Astrocyte (in vitro differentiated cells and primary cell): ENCODE measurements at regions not wholly inside any gene's neighbourhood (a gene's known extent, or its start where the extent isn't known, plus 50 kb on each side); places are given as distances from the start of the nearest gene placed in this dataset.

Experiments
- DNase-seq: peaks from one replicate; pipeline ENCODE4 v3.0.0-alpha.2; 2010; ENCODE audit warnings: low read depth
- FAIRE-seq: peaks from 2 replicates; lab custom pipeline; 2011; peaks lifted over from hg19 to GRCh38; lab: Jason Lieb, UNC
- H2AFZ ChIP-seq: 2 replicates; pipeline ENCODE4 v1.6.0; 2012; ENCODE audit warnings: low read depth, low read length, inconsistent platforms
- H3K27ac ChIP-seq: 2 replicates; pipeline ENCODE4 v1.5.1; 2011; ENCODE audit warnings: low read depth, low read length, inconsistent platforms
- H3K27me3 ChIP-seq: 2 replicates; pipeline ENCODE4 v1.6.0; 2011; ENCODE audit warnings: low read length, inconsistent platforms; ENCODE audit not compliant: insufficient read depth
- H3K36me3 ChIP-seq: 2 replicates; pipeline ENCODE4 v1.5.1; 2011; ENCODE audit warnings: low read length, inconsistent platforms; ENCODE audit not compliant: insufficient read depth
- H3K4me1 ChIP-seq: 2 replicates; pipeline ENCODE4 v1.5.1; 2011; ENCODE audit warnings: low read length, inconsistent platforms; ENCODE audit not compliant: insufficient read depth
- H3K4me2 ChIP-seq: 2 replicates; pipeline ENCODE4 v1.6.0; 2012; ENCODE audit warnings: low read length, inconsistent platforms
- H3K4me3 ChIP-seq: 2 replicates; pipeline ENCODE4 v1.5.1; 2011; ENCODE audit warnings: low read depth, mild to moderate bottlenecking, low read length, inconsistent platforms; ENCODE audit not compliant: insufficient read depth
- H3K79me2 ChIP-seq: 2 replicates; pipeline ENCODE4 v1.6.0; 2012; ENCODE audit warnings: mild to moderate bottlenecking, low read length, inconsistent platforms; ENCODE audit not compliant: insufficient read depth
- H3K9ac ChIP-seq: 2 replicates; pipeline ENCODE4 v1.6.0; 2012; ENCODE audit warnings: mild to moderate bottlenecking, low read length, inconsistent platforms
- H3K9me3 ChIP-seq: 2 replicates; pipeline ENCODE4 v1.5.1; 2012; ENCODE audit warnings: low read depth, mild to moderate bottlenecking, low read length, inconsistent platforms; ENCODE audit not compliant: insufficient read depth
- H4K20me1 ChIP-seq: 2 replicates; pipeline ENCODE4 v1.6.0; 2012; ENCODE audit warnings: low read length, inconsistent platforms; ENCODE audit not compliant: insufficient read depth
- H3K27ac Mint-ChIP-seq: one replicate; pipeline ENCODE4 v1.8.0; 2021; ENCODE audit warnings: mild to moderate bottlenecking, mixed read lengths; ENCODE audit not compliant: unreplicated experiment
- H3K27me3 Mint-ChIP-seq: one replicate; pipeline ENCODE4 v1.8.0; 2021; ENCODE audit warnings: low read depth, mixed read lengths; ENCODE audit not compliant: unreplicated experiment
- H3K36me3 Mint-ChIP-seq: one replicate; pipeline ENCODE4 v1.8.0; 2021; ENCODE audit warnings: low read depth, mixed read lengths; ENCODE audit not compliant: unreplicated experiment
- H3K4me1 Mint-ChIP-seq: one replicate; pipeline ENCODE4 v1.8.0; 2021; ENCODE audit warnings: low read depth, mixed read lengths; ENCODE audit not compliant: unreplicated experiment
- H3K4me3 Mint-ChIP-seq: one replicate; pipeline ENCODE4 v1.8.0; 2021; ENCODE audit warnings: mild to moderate bottlenecking, moderate library complexity, mixed read lengths; ENCODE audit not compliant: unreplicated experiment
- H3K9me3 Mint-ChIP-seq: one replicate; pipeline ENCODE4 v1.8.0; 2021; ENCODE audit warnings: mild to moderate bottlenecking, mixed read lengths; ENCODE audit not compliant: unreplicated experiment
- CTCF ChIP-seq: IDR thresholded peaks from 2 replicates; pipeline ENCODE4 v1.5.1; 2011; ENCODE audit warnings: low read depth, mild to moderate bottlenecking, inconsistent platforms, low read length, moderate library complexity; ENCODE audit not compliant: insufficient read depth
- EZH2 ChIP-seq: IDR thresholded peaks from 2 replicates; pipeline ENCODE4 v1.6.1; 2012; ENCODE audit warnings: mild to moderate bottlenecking, low read length, inconsistent platforms; ENCODE audit not compliant: insufficient read depth

GRCh38 chr5:121746763-121747162, 104.9 kb upstream of the FTMT start:
- H3K79me2 ChIP-seq: no peaks in the 10 kb centered on the region
- no peak overlapping the region for H3K27ac ChIP-seq
- Mint-ChIP-seq H3K27ac (no peak overlapping the region), H3K36me3 (no peaks in the 10 kb centered on the region), H3K4me1 (peaks cover 9% of the 10 kb centered on the region), H3K4me3 (no peak overlapping the region), H3K27me3 (no peaks in the 10 kb centered on the region), H3K9me3 (no peaks in the 10 kb centered on the region)
- H4K20me1 ChIP-seq: no peaks in the 10 kb centered on the region
- no peaks in the 10 kb centered on the region for H3K36me3 ChIP-seq
- no peaks in the 10 kb centered on the region for H3K4me1 ChIP-seq
- no peak overlapping the region for H3K4me2 ChIP-seq
- FAIRE-seq (no peak), DNase-seq (no peak)
- no peaks in the 10 kb centered on the region for H3K9me3 ChIP-seq
- H2AFZ ChIP-seq: no peak overlapping the region
- no peaks in the 10 kb centered on the region for H3K27me3 ChIP-seq
- no peak overlapping the region for H3K4me3 ChIP-seq
- no peak overlapping the region for H3K9ac ChIP-seq
- TF ChIP-seq EZH2 (no peak), CTCF (no peak)

GRCh38 chr5:121748686-121749085, 103.0 kb upstream of the FTMT start:
- Histone ChIP-seq H3K79me2 (no peaks in the 10 kb centered on the region), H3K4me1 (no peaks in the 10 kb centered on the region), H4K20me1 (no peaks in the 10 kb centered on the region), H3K27ac (no peak overlapping the region), H3K36me3 (no peaks in the 10 kb centered on the region), H3K9me3 (no peaks in the 10 kb centered on the region), H3K27me3 (no peaks in the 10 kb centered on the region), H3K4me3 (no peak overlapping the region), H2AFZ (no peak overlapping the region), H3K4me2 (no peak overlapping the region), H3K9ac (no peak overlapping the region)
- no peak for FAIRE-seq
- Mint-ChIP-seq H3K27ac (no peak overlapping the region), H3K36me3 (no peaks in the 10 kb centered on the region), H3K9me3 (no peaks in the 10 kb centered on the region), H3K4me3 (no peak overlapping the region), H3K27me3 (no peaks in the 10 kb centered on the region), H3K4me1 (peaks cover 9% of the 10 kb centered on the region)
- DNase-seq: no peak
- TF ChIP-seq EZH2 (no peak), CTCF (no peak)

DNA sequence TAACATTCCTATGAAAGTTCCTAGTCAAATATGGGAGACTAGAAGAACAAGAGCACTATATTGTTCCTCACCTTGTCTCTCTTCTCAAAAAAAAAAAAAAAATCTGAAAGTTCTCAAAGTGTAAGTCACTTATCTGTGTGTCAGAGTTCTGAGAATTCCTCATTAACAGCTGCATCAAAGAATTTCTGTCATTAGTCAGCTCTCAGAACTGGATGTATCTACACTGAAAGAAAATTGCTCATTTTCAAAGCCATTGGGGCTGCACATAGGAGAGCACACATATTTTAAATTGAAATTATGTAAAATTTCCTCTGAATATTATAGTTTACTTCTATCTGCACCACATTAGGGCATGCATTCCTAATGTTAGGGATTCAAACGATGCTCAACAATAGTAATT, 99.5 kb upstream of the FTMT start:
- no peaks in the 10 kb centered on the region for H3K36me3 ChIP-seq
- Mint-ChIP-seq H3K4me3 (no peak overlapping the region), H3K36me3 (no peaks in the 10 kb centered on the region), H3K9me3 (no peaks in the 10 kb centered on the region), H3K27ac (no peak overlapping the region), H3K4me1 (peaks cover 4% of the 10 kb centered on the region), H3K27me3 (no peaks in the 10 kb centered on the region)
- no peak overlapping the region for H3K27ac ChIP-seq
- no peaks in the 10 kb centered on the region for H3K9me3 ChIP-seq
- DNase-seq (no peak), FAIRE-seq (no peak)
- H3K27me3 ChIP-seq: no peaks in the 10 kb centered on the region
- no peak overlapping the region for H2AFZ ChIP-seq
- no peaks in the 10 kb centered on the region for H4K20me1 ChIP-seq
- H3K79me2 ChIP-seq: no peaks in the 10 kb centered on the region
- H3K4me3 ChIP-seq: no peak overlapping the region
- no peak overlapping the region for H3K4me2 ChIP-seq
- no peak for TF ChIP-seq EZH2
- TF ChIP-seq CTCF: no peak
- no peak overlapping the region for H3K9ac ChIP-seq
- H3K4me1 ChIP-seq: no peaks in the 10 kb centered on the region
